Neuronal stem cell (in vitro differentiated cells): ENCODE measurements at regions not wholly inside any gene's neighbourhood (a gene's known extent, or its start where the extent isn't known, plus 50 kb on each side); places are given as distances from the start of the nearest gene placed in this dataset.

Experiments used
- DNase-seq: peaks from one replicate; pipeline ENCODE4 v3.0.0-alpha.2; 2013; ENCODE audit warnings: low spot score
- H2AFZ ChIP-seq: one replicate; pipeline ENCODE4 v1.6.1; 2013; ENCODE audit warnings: mild to moderate bottlenecking, low read length, inconsistent platforms
- H2AK5ac ChIP-seq: 2 replicates; pipeline ENCODE4 v1.6.1; 2013; ENCODE audit warnings: low read depth, mild to moderate bottlenecking, inconsistent platforms, low read length, moderate library complexity, mixed read lengths
- H2BK120ac ChIP-seq: 2 replicates; pipeline ENCODE4 v1.6.1; 2013; ENCODE audit warnings: low read depth, mild to moderate bottlenecking, inconsistent platforms, low read length, moderate library complexity, mixed read lengths
- H2BK12ac ChIP-seq: one replicate; pipeline ENCODE4 v1.6.1; 2013; ENCODE audit warnings: low read length, inconsistent platforms
- H2BK15ac ChIP-seq: 2 replicates; pipeline ENCODE4 v1.6.1; 2013; ENCODE audit warnings: mild to moderate bottlenecking, low read length, inconsistent platforms, mixed read lengths
- H2BK5ac ChIP-seq: one replicate; pipeline ENCODE4 v1.6.1; 2013; ENCODE audit warnings: inconsistent platforms, mild to moderate bottlenecking, low read length, moderate library complexity
- H3K14ac ChIP-seq: one replicate; pipeline ENCODE4 v1.6.1; 2013; ENCODE audit warnings: low read length, inconsistent platforms
- H3K18ac ChIP-seq: 2 replicates; pipeline ENCODE4 v1.6.1; 2013; ENCODE audit warnings: low read length, inconsistent platforms
- H3K23ac ChIP-seq: 2 replicates; pipeline ENCODE4 v1.6.1; 2013; ENCODE audit warnings: low read depth, mild to moderate bottlenecking, mixed read lengths, low read length, inconsistent platforms; ENCODE audit not compliant: poor library complexity
- H3K27ac ChIP-seq: replicated peaks from 3 replicates; pipeline ENCODE4 v1.5.1; 2013; ENCODE audit warnings: low read length, inconsistent platforms
- H3K27me3 ChIP-seq, 3 experiments: 2 replicates each; pipeline ENCODE4 v1.6.1; 2013; ENCODE audit warnings: low read length in 3 of 3, mild to moderate bottlenecking in 2 of 3, inconsistent platforms in 1 of 3, low read depth in 1 of 3, mixed read lengths in 1 of 3, moderate library complexity in 1 of 3; ENCODE audit not compliant: control insufficient read depth in 3 of 3, insufficient read depth in 3 of 3
- H3K36me3 ChIP-seq, 2 donors: replicated peaks in 1 of 2; 2 replicates each; pipeline ENCODE4 v1.6.1; 2013; ENCODE audit warnings: low read length in 2 of 2; ENCODE audit not compliant: control insufficient read depth in 2 of 2, insufficient read depth in 2 of 2
- H3K4ac ChIP-seq: 2 replicates; pipeline ENCODE4 v1.6.1; 2013; ENCODE audit warnings: inconsistent platforms, mild to moderate bottlenecking, low read length, moderate library complexity
- H3K4me1 ChIP-seq, 2 donors: 1 replicate in 1 of 2; 2 replicates in 1 of 2; pipeline ENCODE4 v1.6.1; 2013; ENCODE audit warnings: low read length in 2 of 2, low read depth in 1 of 2; ENCODE audit not compliant: control insufficient read depth in 2 of 2, insufficient read depth in 1 of 2
- H3K4me2 ChIP-seq: one replicate; pipeline ENCODE4 v1.6.1; 2013; ENCODE audit warnings: mild to moderate bottlenecking, low read length, inconsistent platforms; ENCODE audit not compliant: insufficient read depth, poor library complexity, severe bottlenecking
- H3K4me3 ChIP-seq, 2 donors: 2 replicates each; pipeline ENCODE4 v1.5.1; 2013; ENCODE audit warnings: low read length in 2 of 2, mild to moderate bottlenecking in 2 of 2, inconsistent platforms in 1 of 2, moderate library complexity in 1 of 2
- H3K79me1 ChIP-seq: one replicate; pipeline ENCODE4 v1.6.1; 2013; ENCODE audit warnings: low read depth, mild to moderate bottlenecking, inconsistent platforms, low read length, moderate library complexity
- H3K9ac ChIP-seq: one replicate; pipeline ENCODE4 v1.6.1; 2013; ENCODE audit warnings: mild to moderate bottlenecking, low read depth, low read length, inconsistent platforms; ENCODE audit not compliant: poor library complexity
- H3K9me3 ChIP-seq, 2 donors: replicated peaks in 1 of 2; 2 replicates each; pipeline versions ENCODE3 to v1.6.1; 2013; ENCODE audit warnings: low read length in 2 of 2, mild to moderate bottlenecking in 2 of 2, inconsistent platforms in 1 of 2, low read depth in 1 of 2, mixed read lengths in 1 of 2, moderate library complexity in 1 of 2; ENCODE audit not compliant: control insufficient read depth in 2 of 2, insufficient read depth in 1 of 2
- H4K8ac ChIP-seq: one replicate; pipeline ENCODE4 v1.6.1; 2013; ENCODE audit warnings: low read depth, mild to moderate bottlenecking, inconsistent platforms, low read length, moderate library complexity
- H4K91ac ChIP-seq: one replicate; pipeline ENCODE4 v1.6.1; 2013; ENCODE audit warnings: low read length, low read depth, mild to moderate bottlenecking, inconsistent platforms; ENCODE audit not compliant: poor library complexity
- WGBS, 2 donors: extraction: QIAGEN DNeasy Blood & Tissue Kit; methylation state at CpG; one replicate each; pipeline ENCODE4 v1.1.7; 2013; ENCODE audit warnings: missing lambda C conversion rate in 2 of 2, mixed read lengths in 1 of 2; ENCODE audit not compliant: insufficient read length in 2 of 2, insufficient replicate concordance in 1 of 2; ENCODE audit errors: extremely low coverage in 2 of 2; 5-methylcytosine and 5-hydroxymethylcytosine counted together

GRCh38 chr4:175456131-175456530 lies 355.9 kb downstream of the GPM6A start:
- Histone ChIP-seq H2AFZ (no peak overlapping the region), H4K91ac (no peak overlapping the region), H3K4me1 (no peaks in the 10 kb centered on the region), H3K23ac (no peak overlapping the region), H2BK5ac (no peak overlapping the region), H4K8ac (no peak overlapping the region), H3K9ac (no peak overlapping the region), H2BK120ac (no peak overlapping the region), H3K27ac (no peak overlapping the region), H2BK12ac (no peak overlapping the region), H2AK5ac (no peak overlapping the region), H3K4ac (no peak overlapping the region), H3K36me3 (no peaks in the 10 kb centered on the region), H3K18ac (no peak overlapping the region), H3K27me3 (no peaks in the 10 kb centered on the region), H3K14ac (no peak overlapping the region), H2BK15ac (no peak overlapping the region), H3K4me2 (no peak overlapping the region), H3K4me3 (no peak overlapping the region), H3K79me1 (no peaks in the 10 kb centered on the region), H3K9me3 (peaks cover 0 to 3% of the 10 kb centered on the region in 2 donors)
- DNase-seq, result no peak

GRCh38 chr4:175457956-175458355 lies 354.1 kb downstream of the GPM6A start:
- Histone ChIP-seq H2AK5ac (no peak overlapping the region), H4K91ac (no peak overlapping the region), H2BK5ac (no peak overlapping the region), H3K14ac (no peak overlapping the region), H3K4me2 (no peak overlapping the region), H3K27ac (no peak overlapping the region), H3K4me1 (no peaks in the 10 kb centered on the region), H3K23ac (no peak overlapping the region), H3K18ac (no peak overlapping the region), H3K4me3 (no peak overlapping the region), H3K9ac (no peak overlapping the region), H3K27me3 (no peaks in the 10 kb centered on the region), H2AFZ (no peak overlapping the region), H3K9me3 (peaks cover 0 to 3% of the 10 kb centered on the region in 2 donors), H2BK120ac (no peak overlapping the region), H3K36me3 (no peaks in the 10 kb centered on the region), H3K4ac (no peak overlapping the region), H2BK12ac (no peak overlapping the region), H4K8ac (no peak overlapping the region), H2BK15ac (no peak overlapping the region), H3K79me1 (no peaks in the 10 kb centered on the region)
- no peak for DNase-seq
- WGBS, 2 donors, result no CpG with 5 or more reads among the region's 2 CpGs

- no peak for DNase-seq
- no peak overlapping the region for H3K14ac ChIP-seq
- H3K23ac ChIP-seq, result no peak overlapping the region
- H3K4me2 ChIP-seq, result no peak overlapping the region
- no peaks in the 10 kb centered on the region for H3K36me3 ChIP-seq
- H2BK15ac ChIP-seq, result no peak overlapping the region
- no peak overlapping the region for H3K27ac ChIP-seq
- H3K4me3 ChIP-seq, result no peak overlapping the region
- H3K18ac ChIP-seq, result no peak overlapping the region
- H2AK5ac ChIP-seq, result no peak overlapping the region
- no peaks in the 10 kb centered on the region for H3K79me1 ChIP-seq
- no peaks in the 10 kb centered on the region for H3K27me3 ChIP-seq
- no peak overlapping the region for H2BK12ac ChIP-seq
- no peak overlapping the region for H3K4ac ChIP-seq
- no peak overlapping the region for H2AFZ ChIP-seq
- no peak overlapping the region for H4K91ac ChIP-seq
- H3K9ac ChIP-seq, result no peak overlapping the region
- no peak overlapping the region for H2BK5ac ChIP-seq
- H2BK120ac ChIP-seq, result no peak overlapping the region
- H4K8ac ChIP-seq, result no peak overlapping the region
- no peaks in the 10 kb centered on the region for H3K4me1 ChIP-seq
- H3K9me3 ChIP-seq, result peaks cover 0 to 3% of the 10 kb centered on the region in 2 donors
Measured at GRCh38 chr4:175459571-175459970, 352.5 kb downstream of the GPM6A start.

- Histone ChIP-seq H3K23ac (no peak overlapping the region), H3K9me3 (no peaks in the 10 kb centered on the region), H2BK5ac (no peak overlapping the region), H3K4me1 (no peaks in the 10 kb centered on the region), H3K14ac (no peak overlapping the region), H3K4ac (no peak overlapping the region), H3K36me3 (no peaks in the 10 kb centered on the region), H2BK15ac (no peak overlapping the region), H3K27me3 (no peaks in the 10 kb centered on the region), H3K4me2 (no peak overlapping the region), H4K8ac (no peak overlapping the region), H3K79me1 (no peaks in the 10 kb centered on the region), H2BK12ac (no peak overlapping the region), H2AK5ac (no peak overlapping the region), H2AFZ (no peak overlapping the region), H2BK120ac (no peak overlapping the region), H3K27ac (no peak overlapping the region), H3K4me3 (no peak overlapping the region), H3K18ac (no peak overlapping the region), H4K91ac (no peak overlapping the region), H3K9ac (no peak overlapping the region)
- no peak for DNase-seq
- no CpG with 5 or more reads among the region's 4 CpGs for WGBS, 2 donors
Measured at GRCh38 chr4:175460414-175460813, 351.6 kb downstream of the GPM6A start.
